ENCODE measurements at regions not wholly inside any gene's neighbourhood (a gene's known extent, or its start where the extent isn't known, plus 50 kb on each side); places are given as distances from the start of the nearest gene placed in this dataset.

DNA sequence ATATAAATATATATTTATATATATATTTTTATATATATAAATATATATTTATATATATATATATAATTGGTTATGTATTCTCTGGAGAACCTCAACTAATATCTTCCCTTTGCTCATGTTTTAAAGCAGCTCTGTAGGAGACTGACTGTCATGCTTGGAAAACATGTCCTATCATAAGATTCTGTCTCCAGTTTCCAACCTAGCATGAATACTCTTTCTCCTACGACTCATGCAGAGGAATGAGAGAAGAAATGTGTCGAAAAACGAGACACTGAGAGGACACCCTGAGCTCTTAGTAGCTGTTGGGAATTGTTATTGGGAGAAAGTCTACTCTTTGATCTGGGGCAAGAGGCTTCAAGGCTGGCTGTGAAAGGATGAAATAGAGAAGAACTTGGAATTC, 166.5 kb upstream of the SLIT2 start:
- TF ChIP-seq, protein P1, sequence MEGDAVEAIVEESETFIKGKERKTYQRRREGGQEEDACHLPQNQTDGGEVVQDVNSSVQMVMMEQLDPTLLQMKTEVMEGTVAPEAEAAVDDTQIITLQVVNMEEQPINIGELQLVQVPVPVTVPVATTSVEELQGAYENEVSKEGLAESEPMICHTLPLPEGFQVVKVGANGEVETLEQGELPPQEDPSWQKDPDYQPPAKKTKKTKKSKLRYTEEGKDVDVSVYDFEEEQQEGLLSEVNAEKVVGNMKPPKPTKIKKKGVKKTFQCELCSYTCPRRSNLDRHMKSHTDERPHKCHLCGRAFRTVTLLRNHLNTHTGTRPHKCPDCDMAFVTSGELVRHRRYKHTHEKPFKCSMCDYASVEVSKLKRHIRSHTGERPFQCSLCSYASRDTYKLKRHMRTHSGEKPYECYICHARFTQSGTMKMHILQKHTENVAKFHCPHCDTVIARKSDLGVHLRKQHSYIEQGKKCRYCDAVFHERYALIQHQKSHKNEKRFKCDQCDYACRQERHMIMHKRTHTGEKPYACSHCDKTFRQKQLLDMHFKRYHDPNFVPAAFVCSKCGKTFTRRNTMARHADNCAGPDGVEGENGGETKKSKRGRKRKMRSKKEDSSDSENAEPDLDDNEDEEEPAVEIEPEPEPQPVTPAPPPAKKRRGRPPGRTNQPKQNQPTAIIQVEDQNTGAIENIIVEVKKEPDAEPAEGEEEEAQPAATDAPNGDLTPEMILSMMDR (IDR thresholded peaks at IDR 0.05), result no peak
- no peak for TF ChIP-seq POLR2A (IDR thresholded peaks at IDR 0.05)
